Psoas muscle (tissue), 7 donors: ENCODE measurements at regions not wholly inside any gene's neighbourhood (a gene's known extent, or its start where the extent isn't known, plus 50 kb on each side); places are given as distances from the start of the nearest gene placed in this dataset.

Source experiments
- ATAC-seq, 4 donors: fragments of 200-7000 bp; cut with Tn5 transposase; one replicate each; pipeline ENCODE4 v1.9.1; 2020; ENCODE audit warnings: moderate library complexity in 3 of 4, mild to moderate bottlenecking in 2 of 4
- DNase-seq, 2 donors: peaks; one replicate each; pipeline ENCODE4 v3.0.0-alpha.2; 2020
- H3K27ac ChIP-seq: fragments of 200-600 bp; one replicate; pipeline ENCODE4 v1.8.0; 2022
- H3K27me3 ChIP-seq, 3 donors: fragments of 200-600 bp in 1 of 3; one replicate each; pipeline versions ENCODE4 v1.6.1 to v1.8.0; 2013 to 2022; ENCODE audit warnings: low read length in 2 of 3, mild to moderate bottlenecking in 2 of 3, moderate library complexity in 1 of 3; ENCODE audit not compliant: insufficient read depth in 3 of 3
- H3K36me3 ChIP-seq, 2 donors: fragments of 200-600 bp in 1 of 2; one replicate each; pipeline versions ENCODE4 v1.6.1 to v1.8.0; 2013 to 2022; ENCODE audit warnings: low read depth in 1 of 2, mild to moderate bottlenecking in 1 of 2, moderate library complexity in 1 of 2; ENCODE audit not compliant: insufficient read depth in 1 of 2
- H3K4me1 ChIP-seq: fragments of 200-600 bp; one replicate; pipeline ENCODE4 v1.8.0; 2022
- H3K4me3 ChIP-seq: fragments of 200-600 bp; one replicate; pipeline ENCODE4 v1.8.0; 2022; ENCODE audit warnings: mild to moderate bottlenecking
- H3K9me3 ChIP-seq: fragments of 200-600 bp; one replicate; pipeline ENCODE4 v1.8.0; 2022
- CTCF ChIP-seq: fragments of 200-600 bp; IDR thresholded peaks from one replicate; pipeline ENCODE4 v1.8.0; 2022; ENCODE audit warnings: antibody characterized with exemption
- WGBS, 3 donors: extraction: QIAGEN DNeasy Blood & Tissue Kit; methylation state at CpG; one replicate each; pipeline versions ENCODE4 v1.1.6 to v1.1.7; 2013; 5-methylcytosine and 5-hydroxymethylcytosine counted together
- intact Hi-C, 2 donors: fragments of 100-400 bp; cut with DNase I; formaldehyde crosslinking; loops; one replicate each; pipeline versions ENCODE4 v1.11.0 to v1.14.2; 2022
- donor health status: healthy with polysubstance abuse.
- donor health status: DM: no; HTN: no; CAD: no; lungs with moderate emphysema.
- donor health status: Bipolar disorder and iron deficiency.
- donor health status: healthy.
- donor health status: DM: yes; HTN: yes; CAD: no.
- donor health status: DM: no; HTN: no; CAD: no.
- donor health status: DM: yes; HTN: yes; CAD: no.

- peaks cover 0 to 3% (median 0%) of the 10 kb centered on the region in 3 donors for H3K27me3 ChIP-seq
- H3K9me3 ChIP-seq: peaks cover 15% of the 10 kb centered on the region
- no peak overlapping the region for H3K4me3 ChIP-seq
- TF ChIP-seq CTCF: no peak
- no peaks in the 10 kb centered on the region for H3K4me1 ChIP-seq
- H3K27ac ChIP-seq: no peak overlapping the region
- DNase-seq (no peak), ATAC-seq (no peak)
- H3K36me3 ChIP-seq: no peaks in the 10 kb centered on the region
- WGBS, 3 donors: 76 to 83% (median 79%) methylated on average over 4 of the region's 4 CpGs
- intact Hi-C loops: no loop called here
These were observed 178.7 kb upstream of the VIPR2 start for GRCh38 chr7:159323359-159323758.

- H3K9me3 ChIP-seq: no peaks in the 10 kb centered on the region
- H3K27ac ChIP-seq: no peak overlapping the region
- DNase-seq (no peak), ATAC-seq (no peak)
- WGBS, 3 donors: 59 to 72% (median 68%) methylated on average over 2 of the region's 2 CpGs
- no peak overlapping the region for H3K4me3 ChIP-seq
- peaks cover 0 to 4% (median 0%) of the 10 kb centered on the region in 3 donors for H3K27me3 ChIP-seq
- intact Hi-C loops: no loop called here
- H3K36me3 ChIP-seq: no peaks in the 10 kb centered on the region
- no peaks in the 10 kb centered on the region for H3K4me1 ChIP-seq
- TF ChIP-seq CTCF: no peak
These were observed 176.6 kb upstream of the VIPR2 start for GRCh38 chr7:159321278-159321677.

- Histone ChIP-seq H3K4me1 (no peaks in the 10 kb centered on the region), H3K36me3 (no peaks in the 10 kb centered on the region), H3K27ac (no peak overlapping the region), H3K9me3 (no peaks in the 10 kb centered on the region), H3K27me3 (peaks cover 0 to 4% (median 0%) of the 10 kb centered on the region in 3 donors), H3K4me3 (no peak overlapping the region)
- ATAC-seq (no peak), DNase-seq (no peak)
- WGBS, 3 donors: 44 to 49% (median 47%) methylated on average over 4 of the region's 4 CpGs
- TF ChIP-seq CTCF: no peak
- intact Hi-C loops: no loop called here
These were observed 174.2 kb upstream of the VIPR2 start for GRCh38 chr7:159318682-159319351.

- TF ChIP-seq CTCF: no peak
- Histone ChIP-seq H3K9me3 (no peaks in the 10 kb centered on the region), H3K4me1 (no peaks in the 10 kb centered on the region), H3K36me3 (no peaks in the 10 kb centered on the region), H3K27me3 (peaks cover 0 to 4% (median 0%) of the 10 kb centered on the region in 3 donors), H3K4me3 (no peak overlapping the region), H3K27ac (no peak overlapping the region)
- intact Hi-C loops: no loop called here
- ATAC-seq: no peak
- DNase-seq: no peak
These were observed 172.6 kb upstream of the VIPR2 start for GRCh38 chr7:159317294-159317693.

- Histone ChIP-seq H3K27ac (no peak overlapping the region), H3K36me3 (no peaks in the 10 kb centered on the region), H3K27me3 (no peaks in the 10 kb centered on the region), H3K4me3 (no peak overlapping the region), H3K4me1 (no peaks in the 10 kb centered on the region), H3K9me3 (no peaks in the 10 kb centered on the region)
- ATAC-seq (no peak), DNase-seq (no peak)
- WGBS, 3 donors: 94 to 95% (median 95%) methylated on average over 1 of the region's 1 CpG
- intact Hi-C loops: no loop called here
- TF ChIP-seq CTCF: no peak
These were observed 166.5 kb upstream of the VIPR2 start for GRCh38 chr7:159311172-159311494.
